WTC11 (cell line): ENCODE measurements at regions not wholly inside any gene's neighbourhood (a gene's known extent, or its start where the extent isn't known, plus 50 kb on each side); places are given as distances from the start of the nearest gene placed in this dataset.

ENCODE experiments used
- ATAC-seq: fragments of 200-7000 bp; cut with Tn5 transposase; 2 replicates; pipeline ENCODE4 v1.10.0; 2021; ENCODE audit warnings: mild to moderate bottlenecking, moderate library complexity
- CTCF ChIA-PET: fragments of 300-600 bp; sonication (Branson Sonifier 250); formaldehyde crosslinking; loops from one replicate; lab custom pipeline; 2021; ENCODE audit warnings: antibody characterized with exemption; lab: Charles Lee
- POLR2A ChIA-PET: fragments of 350-600 bp; sonication (Branson Sonifier 250); formaldehyde crosslinking; loops from one replicate; lab custom pipeline; 2021; ENCODE audit warnings: antibody characterized with exemption; lab: Charles Lee
- DNase-seq: peaks from one replicate; pipeline ENCODE4 v3.0.0; 2021; ENCODE audit warnings: low spot score
- H3K27ac Mint-ChIP-seq: 2 replicates; pipeline ENCODE4 v1.8.0; 2021; ENCODE audit warnings: mixed read lengths
- H3K27me3 Mint-ChIP-seq: 2 replicates; pipeline ENCODE4 v1.8.0; 2021; ENCODE audit warnings: low read depth, mild to moderate bottlenecking, moderate library complexity, mixed read lengths
- H3K36me3 Mint-ChIP-seq: 2 replicates; pipeline ENCODE4 v1.8.0; 2021; ENCODE audit warnings: mixed read lengths
- H3K4me1 Mint-ChIP-seq: 2 replicates; pipeline ENCODE4 v1.8.0; 2022; ENCODE audit warnings: mixed read lengths
- H3K4me3 Mint-ChIP-seq: 2 replicates; pipeline ENCODE4 v1.8.0; 2021; ENCODE audit warnings: mild to moderate bottlenecking, moderate library complexity, mixed read lengths
- H3K9me3 Mint-ChIP-seq: 2 replicates; pipeline ENCODE4 v1.8.0; 2021; ENCODE audit warnings: mixed read lengths
- CREB1 ChIP-seq: sonication (generic); formaldehyde crosslinking; IDR thresholded peaks from 2 replicates; pipeline ENCODE4 v1.8.0; 2023; ENCODE audit warnings: mild to moderate bottlenecking, missing genetic modification reagents
- EMX1 ChIP-seq: fragments of 250-450 bp; sonication (Bioruptor Pico); IDR thresholded peaks from 2 replicates; pipeline ENCODE4 v1.8.0; 2021; ENCODE audit warnings: mild to moderate bottlenecking
- ETV6 ChIP-seq: sonication (generic); formaldehyde crosslinking; IDR thresholded peaks from 2 replicates; pipeline ENCODE4 v1.8.1; 2022; ENCODE audit warnings: mild to moderate bottlenecking, missing genetic modification reagents
- GRHL2 ChIP-seq: fragments of 250-450 bp; sonication (Bioruptor Pico); IDR thresholded peaks from 2 replicates; pipeline ENCODE4 v1.8.0; 2022; ENCODE audit warnings: mild to moderate bottlenecking, moderate library complexity; ENCODE audit not compliant: insufficient replicate concordance, severe bottlenecking
- JUN ChIP-seq: sonication (generic); formaldehyde crosslinking; IDR thresholded peaks from 2 replicates; pipeline ENCODE4 v1.8.0; 2023; ENCODE audit warnings: mild to moderate bottlenecking, missing genetic modification reagents
- MXD4 ChIP-seq: fragments of 250-450 bp; sonication (Bioruptor Pico); IDR thresholded peaks from 2 replicates; pipeline ENCODE4 v1.8.0; 2021; ENCODE audit warnings: mild to moderate bottlenecking, moderate library complexity, borderline replicate concordance
- NR2C2 ChIP-seq: sonication (generic); formaldehyde crosslinking; IDR thresholded peaks from 2 replicates; pipeline ENCODE4 v1.8.0; 2022; ENCODE audit warnings: mild to moderate bottlenecking, missing genetic modification reagents
- PRRX2 ChIP-seq: fragments of 250-450 bp; sonication (Bioruptor Pico); IDR thresholded peaks from 2 replicates; pipeline ENCODE4 v1.8.0; 2021; ENCODE audit warnings: mild to moderate bottlenecking
- RELA ChIP-seq: sonication (generic); formaldehyde crosslinking; IDR thresholded peaks from 2 replicates; pipeline ENCODE4 v1.8.1; 2022; ENCODE audit warnings: missing genetic modification reagents, mild to moderate bottlenecking, borderline replicate concordance
- RORB ChIP-seq: fragments of 250-450 bp; sonication (Bioruptor Pico); IDR thresholded peaks from 2 replicates; pipeline ENCODE4 v1.9.0; 2021; ENCODE audit warnings: mild to moderate bottlenecking
- SOX15 ChIP-seq: fragments of 250-450 bp; sonication (Bioruptor Pico); IDR thresholded peaks from 2 replicates; pipeline ENCODE4 v1.9.0; 2021; ENCODE audit warnings: mild to moderate bottlenecking
- TP53 ChIP-seq: sonication (generic); formaldehyde crosslinking; IDR thresholded peaks from 2 replicates; pipeline ENCODE4 v1.8.1; 2023; ENCODE audit warnings: mild to moderate bottlenecking, missing genetic modification reagents
- ZBTB21 ChIP-seq: sonication (generic); formaldehyde crosslinking; IDR thresholded peaks from 2 replicates; pipeline ENCODE4 v1.8.1; 2023; ENCODE audit warnings: mild to moderate bottlenecking, missing genetic modification reagents, borderline replicate concordance
- ZNF232 ChIP-seq: sonication (generic); formaldehyde crosslinking; IDR thresholded peaks from 2 replicates; pipeline ENCODE4 v1.8.0; 2022; ENCODE audit warnings: mild to moderate bottlenecking, missing genetic modification reagents
- ZNF317 ChIP-seq: sonication (generic); formaldehyde crosslinking; IDR thresholded peaks from 2 replicates; pipeline ENCODE4 v1.8.1; 2023; ENCODE audit warnings: low read depth, mild to moderate bottlenecking, moderate library complexity, missing genetic modification reagents, borderline replicate concordance
- ZNF396 ChIP-seq: fragments of 250-450 bp; sonication (Bioruptor Pico); IDR thresholded peaks from 2 replicates; pipeline ENCODE4 v1.8.0; 2021; ENCODE audit warnings: mild to moderate bottlenecking, moderate library complexity, borderline replicate concordance
- ZNF671 ChIP-seq: fragments of 250-450 bp; sonication (Bioruptor Pico); IDR thresholded peaks from 2 replicates; pipeline ENCODE4 v1.8.0; 2021; ENCODE audit warnings: mild to moderate bottlenecking
- TF ChIP-seq, protein P1 (sequence below): sonication (generic); formaldehyde crosslinking; IDR thresholded peaks from 2 replicates; pipeline ENCODE4 v1.8.1; 2022; ENCODE audit warnings: mild to moderate bottlenecking, moderate library complexity, missing genetic modification reagents
- TF ChIP-seq, protein P2 (sequence below): sonication (generic); formaldehyde crosslinking; IDR thresholded peaks from 2 replicates; pipeline ENCODE4 v1.8.1; 2022; ENCODE audit warnings: mild to moderate bottlenecking, missing genetic modification reagents, moderate library complexity, borderline replicate concordance
- TF ChIP-seq, protein P3 (sequence below): sonication (generic); formaldehyde crosslinking; IDR thresholded peaks from 2 replicates; pipeline ENCODE4 v1.8.1; 2023; ENCODE audit warnings: mild to moderate bottlenecking, moderate library complexity, missing genetic modification reagents
- TF ChIP-seq, protein P4 (sequence below): sonication (generic); formaldehyde crosslinking; IDR thresholded peaks from 2 replicates; pipeline ENCODE4 v1.8.0; 2022; ENCODE audit warnings: mild to moderate bottlenecking, missing genetic modification reagents
- TF ChIP-seq, protein P5 (sequence below): sonication (generic); formaldehyde crosslinking; IDR thresholded peaks from 2 replicates; pipeline ENCODE4 v1.8.0; 2022; ENCODE audit warnings: mild to moderate bottlenecking, missing genetic modification reagents
- TF ChIP-seq, protein P6 (sequence below): sonication (generic); formaldehyde crosslinking; conservative IDR thresholded peaks from 2 replicates; pipeline ENCODE4 v1.8.1; 2022; ENCODE audit warnings: mild to moderate bottlenecking, missing genetic modification reagents

DNA sequence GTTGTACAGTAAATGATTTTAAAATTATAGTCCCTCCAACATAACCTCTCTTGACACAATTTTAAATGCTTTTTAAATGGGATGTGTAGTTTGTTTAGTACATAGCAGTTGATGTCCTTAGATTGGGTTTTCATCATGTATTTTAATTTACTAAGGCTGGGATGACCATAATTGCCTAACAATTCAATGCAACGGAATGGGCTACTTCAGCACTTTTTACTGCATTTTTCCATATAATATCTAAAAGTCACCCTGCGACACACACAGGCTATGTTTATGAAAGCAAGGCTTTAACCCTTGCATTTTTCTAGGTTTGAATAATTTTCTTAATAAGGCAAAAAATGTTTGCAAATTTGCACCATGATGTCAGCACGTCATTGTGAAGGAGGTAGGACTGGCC, 321.0 kb downstream of the DLEU7 start:
- Mint-ChIP-seq H3K9me3 (peaks cover 3% of the 10 kb centered on the region; the same call in 1 of the 2 replicates), H3K4me3 (no peak overlapping the region), H3K27me3 (no peaks in the 10 kb centered on the region), H3K27ac (no peak overlapping the region), H3K36me3 (no peaks in the 10 kb centered on the region), H3K4me1 (peaks cover 48% of the 10 kb centered on the region)
- POLR2A ChIA-PET: no interaction called here
- DNase-seq (no peak), ATAC-seq (no peak)
- CTCF ChIA-PET: no interaction called here
- TF ChIP-seq, protein P1, sequence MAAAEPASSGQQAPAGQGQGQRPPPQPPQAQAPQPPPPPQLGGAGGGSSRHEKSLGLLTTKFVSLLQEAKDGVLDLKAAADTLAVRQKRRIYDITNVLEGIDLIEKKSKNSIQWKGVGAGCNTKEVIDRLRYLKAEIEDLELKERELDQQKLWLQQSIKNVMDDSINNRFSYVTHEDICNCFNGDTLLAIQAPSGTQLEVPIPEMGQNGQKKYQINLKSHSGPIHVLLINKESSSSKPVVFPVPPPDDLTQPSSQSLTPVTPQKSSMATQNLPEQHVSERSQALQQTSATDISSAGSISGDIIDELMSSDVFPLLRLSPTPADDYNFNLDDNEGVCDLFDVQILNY: no peak

DNA sequence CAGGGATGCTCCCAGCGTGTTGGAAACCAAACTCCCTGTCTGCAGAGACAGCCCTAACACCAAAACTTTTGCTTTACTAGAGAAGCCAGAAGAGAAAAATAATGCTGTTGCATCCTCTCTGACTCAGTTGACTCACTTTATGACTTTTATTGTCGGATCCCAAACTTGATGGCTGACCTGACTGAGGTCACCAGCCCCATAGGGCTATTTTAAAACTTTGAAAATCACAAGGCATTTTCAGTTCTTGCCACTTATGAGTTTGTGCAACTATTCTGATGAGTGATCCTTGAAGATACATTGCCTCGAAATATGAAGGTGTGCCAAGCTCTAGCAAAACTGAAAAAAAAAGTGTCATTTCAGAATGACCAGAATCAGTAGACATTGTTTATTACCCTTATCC, 320.2 kb downstream of the DLEU7 start:
- Mint-ChIP-seq H3K27ac (no peak overlapping the region), H3K36me3 (no peaks in the 10 kb centered on the region), H3K4me3 (no peak overlapping the region), H3K9me3 (peaks cover 3% of the 10 kb centered on the region; the same call in 1 of the 2 replicates), H3K4me1 (peaks cover 48% of the 10 kb centered on the region), H3K27me3 (no peaks in the 10 kb centered on the region)
- DNase-seq (no peak), ATAC-seq (no peak)
- POLR2A ChIA-PET: no interaction called here
- CTCF ChIA-PET: no interaction called here
- TF ChIP-seq EMX1 (CRISPR knock-in tag) (no peak), RORB (CRISPR knock-in tag) (no peak), JUN (CRISPR knock-in tag) (no peak), ZNF671 (CRISPR knock-in tag) (no peak), GRHL2 (CRISPR knock-in tag) (no peak), SOX15 (CRISPR knock-in tag) (no peak), RELA (CRISPR knock-in tag) (no peak), PRRX2 (CRISPR knock-in tag) (no peak), TP53 (CRISPR knock-in tag) (no peak), ETV6 (CRISPR knock-in tag) (no peak), ZNF232 (CRISPR knock-in tag) (no peak)
- TF ChIP-seq, protein P1: no peak
- TF ChIP-seq, protein P2, sequence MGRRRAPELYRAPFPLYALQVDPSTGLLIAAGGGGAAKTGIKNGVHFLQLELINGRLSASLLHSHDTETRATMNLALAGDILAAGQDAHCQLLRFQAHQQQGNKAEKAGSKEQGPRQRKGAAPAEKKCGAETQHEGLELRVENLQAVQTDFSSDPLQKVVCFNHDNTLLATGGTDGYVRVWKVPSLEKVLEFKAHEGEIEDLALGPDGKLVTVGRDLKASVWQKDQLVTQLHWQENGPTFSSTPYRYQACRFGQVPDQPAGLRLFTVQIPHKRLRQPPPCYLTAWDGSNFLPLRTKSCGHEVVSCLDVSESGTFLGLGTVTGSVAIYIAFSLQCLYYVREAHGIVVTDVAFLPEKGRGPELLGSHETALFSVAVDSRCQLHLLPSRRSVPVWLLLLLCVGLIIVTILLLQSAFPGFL (CRISPR knock-in tag): no peak
- TF ChIP-seq, protein P3, sequence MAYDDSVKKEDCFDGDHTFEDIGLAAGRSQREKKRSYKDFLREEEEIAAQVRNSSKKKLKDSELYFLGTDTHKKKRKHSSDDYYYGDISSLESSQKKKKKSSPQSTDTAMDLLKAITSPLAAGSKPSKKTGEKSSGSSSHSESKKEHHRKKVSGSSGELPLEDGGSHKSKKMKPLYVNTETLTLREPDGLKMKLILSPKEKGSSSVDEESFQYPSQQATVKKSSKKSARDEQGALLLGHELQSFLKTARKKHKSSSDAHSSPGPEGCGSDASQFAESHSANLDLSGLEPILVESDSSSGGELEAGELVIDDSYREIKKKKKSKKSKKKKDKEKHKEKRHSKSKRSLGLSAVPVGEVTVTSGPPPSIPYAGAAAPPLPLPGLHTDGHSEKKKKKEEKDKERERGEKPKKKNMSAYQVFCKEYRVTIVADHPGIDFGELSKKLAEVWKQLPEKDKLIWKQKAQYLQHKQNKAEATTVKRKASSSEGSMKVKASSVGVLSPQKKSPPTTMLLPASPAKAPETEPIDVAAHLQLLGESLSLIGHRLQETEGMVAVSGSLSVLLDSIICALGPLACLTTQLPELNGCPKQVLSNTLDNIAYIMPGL: no peak
- TF ChIP-seq, protein P4, sequence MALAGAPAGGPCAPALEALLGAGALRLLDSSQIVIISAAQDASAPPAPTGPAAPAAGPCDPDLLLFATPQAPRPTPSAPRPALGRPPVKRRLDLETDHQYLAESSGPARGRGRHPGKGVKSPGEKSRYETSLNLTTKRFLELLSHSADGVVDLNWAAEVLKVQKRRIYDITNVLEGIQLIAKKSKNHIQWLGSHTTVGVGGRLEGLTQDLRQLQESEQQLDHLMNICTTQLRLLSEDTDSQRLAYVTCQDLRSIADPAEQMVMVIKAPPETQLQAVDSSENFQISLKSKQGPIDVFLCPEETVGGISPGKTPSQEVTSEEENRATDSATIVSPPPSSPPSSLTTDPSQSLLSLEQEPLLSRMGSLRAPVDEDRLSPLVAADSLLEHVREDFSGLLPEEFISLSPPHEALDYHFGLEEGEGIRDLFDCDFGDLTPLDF (CRISPR knock-in tag): no peak

DNA sequence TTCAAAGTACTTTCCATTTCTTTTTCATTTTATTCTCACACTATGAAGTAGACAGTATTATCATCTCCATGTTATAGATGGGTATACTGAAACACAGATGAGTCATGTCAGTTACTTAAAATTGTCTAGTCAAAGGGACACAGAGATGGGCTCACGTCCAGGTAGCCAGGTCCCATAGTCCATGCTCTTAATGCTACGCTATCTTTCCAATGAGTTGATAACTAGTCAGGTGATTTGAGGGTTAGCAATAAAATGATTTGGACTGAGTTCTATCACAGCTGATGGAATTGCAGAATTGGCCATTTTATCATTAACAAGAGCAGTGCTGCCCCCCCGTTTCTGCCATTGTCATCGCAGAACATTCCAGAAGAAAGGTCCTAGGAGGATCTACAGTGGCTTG, 318.9 kb downstream of the DLEU7 start:
- ChIA-PET CTCF (no interaction called here), POLR2A (no interaction called here)
- Mint-ChIP-seq H3K4me1 (peaks cover 58% of the 10 kb centered on the region), H3K27ac (no peak overlapping the region), H3K9me3 (peaks cover 3% of the 10 kb centered on the region; the same call in 1 of the 2 replicates), H3K4me3 (no peak overlapping the region), H3K36me3 (no peaks in the 10 kb centered on the region), H3K27me3 (no peaks in the 10 kb centered on the region)
- ATAC-seq (no peak), DNase-seq (no peak)
- TF ChIP-seq NR2C2 (CRISPR knock-in tag) (no peak), CREB1 (CRISPR knock-in tag) (no peak), ZNF396 (CRISPR knock-in tag) (no peak), ZNF671 (CRISPR knock-in tag) (no peak), MXD4 (no peak), ZNF317 (CRISPR knock-in tag) (no peak), ZBTB21 (CRISPR knock-in tag) (no peak), ZNF232 (CRISPR knock-in tag) (no peak)
- TF ChIP-seq, protein P5, sequence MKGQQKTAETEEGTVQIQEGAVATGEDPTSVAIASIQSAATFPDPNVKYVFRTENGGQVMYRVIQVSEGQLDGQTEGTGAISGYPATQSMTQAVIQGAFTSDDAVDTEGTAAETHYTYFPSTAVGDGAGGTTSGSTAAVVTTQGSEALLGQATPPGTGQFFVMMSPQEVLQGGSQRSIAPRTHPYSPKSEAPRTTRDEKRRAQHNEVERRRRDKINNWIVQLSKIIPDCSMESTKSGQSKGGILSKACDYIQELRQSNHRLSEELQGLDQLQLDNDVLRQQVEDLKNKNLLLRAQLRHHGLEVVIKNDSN (CRISPR knock-in tag): no peak
- TF ChIP-seq, protein P6, sequence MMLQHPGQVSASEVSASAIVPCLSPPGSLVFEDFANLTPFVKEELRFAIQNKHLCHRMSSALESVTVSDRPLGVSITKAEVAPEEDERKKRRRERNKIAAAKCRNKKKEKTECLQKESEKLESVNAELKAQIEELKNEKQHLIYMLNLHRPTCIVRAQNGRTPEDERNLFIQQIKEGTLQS (CRISPR knock-in tag): no peak
